ENCODE measurements at regions not wholly inside any gene's neighbourhood (a gene's known extent, or its start where the extent isn't known, plus 50 kb on each side); places are given as distances from the start of the nearest gene placed in this dataset.

GRCh38 chr2:133668547-133668946, 100.3 kb upstream of the NCKAP5 start:
- no peaks in the 10 kb centered on the region for H3K36me3 ChIP-seq (ENCODE audit: control insufficient read depth, insufficient read depth, low read length)
- H3K4me2 ChIP-seq (ENCODE audit: extremely low read depth, insufficient read depth, low read length) = no peak overlapping the region
- H3K9ac ChIP-seq (ENCODE audit: insufficient read depth, low read length) = no peak overlapping the region
- H4K20me1 ChIP-seq (ENCODE audit: control insufficient read depth, extremely low read depth, insufficient read depth, low read length) = no peaks in the 10 kb centered on the region
- DNase-seq (ENCODE audit: low read depth in 2 of 2) = no peak
- H3K79me2 ChIP-seq (ENCODE audit: control insufficient read depth, insufficient read depth, low read length) = no peaks in the 10 kb centered on the region
- H3K27me3 ChIP-seq (ENCODE audit: control insufficient read depth, insufficient read depth, low read length) = no peaks in the 10 kb centered on the region
- TF ChIP-seq EZH2 (IDR thresholded peaks at IDR 0.05; ENCODE audit: low read length, missing control alignments) = no peak
- TF ChIP-seq, protein P1, sequence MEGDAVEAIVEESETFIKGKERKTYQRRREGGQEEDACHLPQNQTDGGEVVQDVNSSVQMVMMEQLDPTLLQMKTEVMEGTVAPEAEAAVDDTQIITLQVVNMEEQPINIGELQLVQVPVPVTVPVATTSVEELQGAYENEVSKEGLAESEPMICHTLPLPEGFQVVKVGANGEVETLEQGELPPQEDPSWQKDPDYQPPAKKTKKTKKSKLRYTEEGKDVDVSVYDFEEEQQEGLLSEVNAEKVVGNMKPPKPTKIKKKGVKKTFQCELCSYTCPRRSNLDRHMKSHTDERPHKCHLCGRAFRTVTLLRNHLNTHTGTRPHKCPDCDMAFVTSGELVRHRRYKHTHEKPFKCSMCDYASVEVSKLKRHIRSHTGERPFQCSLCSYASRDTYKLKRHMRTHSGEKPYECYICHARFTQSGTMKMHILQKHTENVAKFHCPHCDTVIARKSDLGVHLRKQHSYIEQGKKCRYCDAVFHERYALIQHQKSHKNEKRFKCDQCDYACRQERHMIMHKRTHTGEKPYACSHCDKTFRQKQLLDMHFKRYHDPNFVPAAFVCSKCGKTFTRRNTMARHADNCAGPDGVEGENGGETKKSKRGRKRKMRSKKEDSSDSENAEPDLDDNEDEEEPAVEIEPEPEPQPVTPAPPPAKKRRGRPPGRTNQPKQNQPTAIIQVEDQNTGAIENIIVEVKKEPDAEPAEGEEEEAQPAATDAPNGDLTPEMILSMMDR (conservative IDR thresholded peaks at IDR 0.05 in 1 of 2, IDR thresholded peaks at IDR 0.05 in 1 of 2; ENCODE audit: low read depth in 1 of 2, low read length in 2 of 2) = no peak
- no peak overlapping the region for H3K27ac ChIP-seq (ENCODE audit: insufficient read depth, low read length)
- H3K4me3 ChIP-seq (replicated peaks in 1 of 4; ENCODE audit: control extremely low read depth in 1 of 4, insufficient read depth in 1 of 4, low read depth in 3 of 4, low read length in 4 of 4) = no peak overlapping the region
- peaks cover 4% of the 10 kb centered on the region for H3K4me1 ChIP-seq (ENCODE audit: control insufficient read depth, extremely low read depth, insufficient read depth, low read length)
- H2AFZ ChIP-seq (ENCODE audit: low read length) = no peak overlapping the region
- no peaks in the 10 kb centered on the region for H3K9me3 ChIP-seq (ENCODE audit: control insufficient read depth, insufficient read depth, low read depth, low read length)

GRCh38 chr2:133673305-133673905, 105.1 kb upstream of the NCKAP5 start:
- H3K36me3 ChIP-seq (ENCODE audit: control insufficient read depth, insufficient read depth, low read length) = no peaks in the 10 kb centered on the region
- H3K4me2 ChIP-seq (ENCODE audit: extremely low read depth, insufficient read depth, low read length) = no peak overlapping the region
- H3K4me1 ChIP-seq (ENCODE audit: control insufficient read depth, extremely low read depth, insufficient read depth, low read length) = peaks cover 15% of the 10 kb centered on the region
- H3K27me3 ChIP-seq (ENCODE audit: control insufficient read depth, insufficient read depth, low read length) = no peaks in the 10 kb centered on the region
- H3K79me2 ChIP-seq (ENCODE audit: control insufficient read depth, insufficient read depth, low read length) = no peaks in the 10 kb centered on the region
- H3K9me3 ChIP-seq (ENCODE audit: control insufficient read depth, insufficient read depth, low read depth, low read length) = no peaks in the 10 kb centered on the region
- H3K9ac ChIP-seq (ENCODE audit: insufficient read depth, low read length) = no peak overlapping the region
- H3K4me3 ChIP-seq (replicated peaks in 1 of 4; ENCODE audit: control extremely low read depth in 1 of 4, insufficient read depth in 1 of 4, low read depth in 3 of 4, low read length in 4 of 4) = no peak overlapping the region
- H4K20me1 ChIP-seq (ENCODE audit: control insufficient read depth, extremely low read depth, insufficient read depth, low read length) = no peaks in the 10 kb centered on the region
- DNase-seq (ENCODE audit: low read depth in 2 of 2) = peak in 1 of 2 donors; percentile 22
- no peak overlapping the region for H2AFZ ChIP-seq (ENCODE audit: low read length)
- H3K27ac ChIP-seq (ENCODE audit: insufficient read depth, low read length) = no peak overlapping the region
- TF ChIP-seq EZH2 (IDR thresholded peaks at IDR 0.05; ENCODE audit: low read length, missing control alignments) = no peak
- TF ChIP-seq, protein P1 (conservative IDR thresholded peaks at IDR 0.05 in 1 of 2, IDR thresholded peaks at IDR 0.05 in 1 of 2; ENCODE audit: low read depth in 1 of 2, low read length in 2 of 2) = no peak

DNA sequence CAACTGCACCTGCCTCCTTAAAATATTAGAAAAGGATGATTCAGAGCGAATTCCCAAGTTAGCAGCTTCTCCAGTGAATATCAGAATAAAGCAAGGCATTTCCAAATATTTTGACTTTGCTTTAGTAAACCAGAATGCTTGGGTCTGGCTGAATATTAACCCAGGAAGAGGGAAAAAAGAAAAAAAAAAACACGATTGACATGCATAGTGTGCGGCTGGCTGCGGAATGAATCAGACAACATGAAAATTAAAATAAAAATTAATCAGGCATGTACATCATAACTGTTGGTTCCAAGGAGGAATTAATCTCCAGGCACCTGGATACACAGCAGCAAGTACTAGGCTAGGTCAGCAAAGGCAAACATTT, 105.8 kb upstream of the NCKAP5 start:
- Histone ChIP-seq H3K27ac (ENCODE audit: insufficient read depth, low read length) (no peak overlapping the region), H2AFZ (ENCODE audit: low read length) (no peak overlapping the region)

More for the DNA sequence above, 105.8 kb upstream of the NCKAP5 start:
- TF ChIP-seq EZH2 (IDR thresholded peaks at IDR 0.05; ENCODE audit: low read length, missing control alignments) = no peak
- Histone ChIP-seq H3K36me3 (ENCODE audit: control insufficient read depth, insufficient read depth, low read length) (no peaks in the 10 kb centered on the region), H3K79me2 (ENCODE audit: control insufficient read depth, insufficient read depth, low read length) (no peaks in the 10 kb centered on the region), H3K4me1 (ENCODE audit: control insufficient read depth, extremely low read depth, insufficient read depth, low read length) (peaks cover 15% of the 10 kb centered on the region), H3K9me3 (ENCODE audit: control insufficient read depth, insufficient read depth, low read depth, low read length) (no peaks in the 10 kb centered on the region), H3K27me3 (ENCODE audit: control insufficient read depth, insufficient read depth, low read length) (no peaks in the 10 kb centered on the region), H4K20me1 (ENCODE audit: control insufficient read depth, extremely low read depth, insufficient read depth, low read length) (no peaks in the 10 kb centered on the region), H3K9ac (ENCODE audit: insufficient read depth, low read length) (no peak overlapping the region), H3K4me2 (ENCODE audit: extremely low read depth, insufficient read depth, low read length) (peak overlapping the region; percentile 68), H3K4me3 (replicated peaks in 1 of 4; ENCODE audit: control extremely low read depth in 1 of 4, insufficient read depth in 1 of 4, low read depth in 3 of 4, low read length in 4 of 4) (peak overlapping the region in 2 of 4 experiments; percentile 48 to 59)
- no peak for DNase-seq (ENCODE audit: low read depth in 2 of 2)
